ENCODE measurements at regions not wholly inside any gene's neighbourhood (a gene's known extent, or its start where the extent isn't known, plus 50 kb on each side); places are given as distances from the start of the nearest gene placed in this dataset.

- TF ChIP-seq CTCF (IDR thresholded peaks at IDR 0.05; ENCODE audit: extremely low read depth in 1 of 2, insufficient read depth in 1 of 2, low read depth in 1 of 2, low read length in 2 of 2), result no peak
- no peak for TF ChIP-seq POLR2A (IDR thresholded peaks at IDR 0.05; ENCODE audit: low read depth, low read length)
- TF ChIP-seq MYC (IDR thresholded peaks at IDR 0.05; ENCODE audit: low read depth, low read length), result no peak
- TF ChIP-seq EZH2 (IDR thresholded peaks at IDR 0.05; ENCODE audit: borderline replicate concordance, low read depth, low read length, severe bottlenecking), result no peak
Measured at GRCh38 chr10:129123428-129123827, 343.6 kb upstream of the MGMT start.
